PC-9 (cell line): ENCODE measurements at regions not wholly inside any gene's neighbourhood (a gene's known extent, or its start where the extent isn't known, plus 50 kb on each side); places are given as distances from the start of the nearest gene placed in this dataset.

Source experiments
- BruUV-seq: library from RNA; stranded (reverse); fragments of 400-500 nt; replicated peaks from 2 replicates; lab custom pipeline; 2021; lab: Mats Ljungman, UMichigan
- CTCF ChIA-PET: fragments of 300-600 bp; sonication (Branson Sonifier 250); formaldehyde crosslinking; loops from one replicate; lab custom pipeline; 2022; ENCODE audit warnings: antibody characterized with exemption; lab: Charles Lee
- POLR2A ChIA-PET: fragments of 300-600 bp; sonication (Branson Sonifier 250); formaldehyde crosslinking; loops from one replicate; lab custom pipeline; 2022; ENCODE audit warnings: antibody characterized with exemption; ENCODE audit not compliant: unreplicated experiment; lab: Charles Lee
- DNase-seq, 2 experiments: peaks; one replicate each; pipeline versions ENCODE4 v3.0.0 to v3.0.0-alpha.2; 2015 to 2022; ENCODE audit warnings: mixed read lengths in 1 of 2
- H2AFZ ChIP-seq: fragments of 200-600 bp; sonication (generic); 2 replicates; pipeline ENCODE4 v1.8.1; 2017; ENCODE audit warnings: antibody characterized with exemption
- H3F3A ChIP-seq: fragments of 200-600 bp; sonication (generic); 2 replicates; pipeline ENCODE4 v1.8.1; 2017; ENCODE audit warnings: antibody characterized with exemption, mild to moderate bottlenecking, low read depth; ENCODE audit not compliant: insufficient read depth
- H3K27ac ChIP-seq: fragments of 200-600 bp; sonication (generic); 2 replicates; pipeline ENCODE4 v1.6.1; 2016; ENCODE audit warnings: mixed run types
- H3K27me3 ChIP-seq: fragments of 200-600 bp; sonication (generic); 2 replicates; pipeline ENCODE4 v1.6.1; 2016; ENCODE audit warnings: low read depth, mixed run types; ENCODE audit not compliant: insufficient read depth
- H3K36me3 ChIP-seq: fragments of 200-600 bp; sonication (generic); 2 replicates; pipeline ENCODE4 v1.6.1; 2016; ENCODE audit warnings: low read depth, mixed run types
- H3K4me1 ChIP-seq: fragments of 200-600 bp; sonication (generic); replicated peaks from 2 replicates; pipeline ENCODE4 v1.6.1; 2016; ENCODE audit warnings: mixed run types; ENCODE audit not compliant: insufficient read depth
- H3K4me2 ChIP-seq: fragments of 200-600 bp; sonication (generic); 2 replicates; pipeline ENCODE4 v1.6.1; 2017; ENCODE audit warnings: mixed run types
- H3K4me3 ChIP-seq: fragments of 200-600 bp; sonication (generic); 2 replicates; pipeline ENCODE4 v1.6.1; 2016; ENCODE audit warnings: mixed run types
- H3K79me2 ChIP-seq: fragments of 200-600 bp; sonication (generic); 2 replicates; pipeline ENCODE4 v1.6.1; 2017; ENCODE audit warnings: low read depth, mixed run types
- H3K9me2 ChIP-seq: fragments of 200-600 bp; sonication (generic); 2 replicates; pipeline ENCODE4 v1.8.1; 2017; ENCODE audit warnings: mild to moderate bottlenecking; ENCODE audit not compliant: insufficient read depth
- H3K9me3 ChIP-seq: fragments of 200-600 bp; sonication (generic); 2 replicates; pipeline ENCODE4 v1.8.1; 2016; ENCODE audit warnings: low read depth; ENCODE audit not compliant: insufficient read depth
- H4K20me1 ChIP-seq: fragments of 200-600 bp; sonication (generic); 2 replicates; pipeline ENCODE4 v1.8.1; 2017; ENCODE audit not compliant: insufficient read depth
- CTCF ChIP-seq: fragments of 200-600 bp; sonication (generic); conservative IDR thresholded peaks from 2 replicates; pipeline ENCODE4 v1.6.1; 2017; ENCODE audit warnings: mixed run types, antibody characterized with exemption, mild to moderate bottlenecking, moderate library complexity
- EZH2 ChIP-seq: fragments of 200-600 bp; sonication (generic); IDR thresholded peaks from 2 replicates; pipeline ENCODE4 v1.8.0; 2017; ENCODE audit warnings: antibody characterized with exemption, low read depth
- intact Hi-C: fragments of 100-400 bp; cut with micrococcal nuclease; formaldehyde crosslinking; loops from one replicate; pipeline ENCODE4 v1.10.0; 2022; ENCODE audit not compliant: unreplicated experiment

- ChIA-PET POLR2A (no interaction called here), CTCF (interaction anchor here (2.3 kb wide), 1 partner anchor 166 kb away, joined by 7 read pairs; no protein-coding TSS in a partner anchor)
- H2AFZ ChIP-seq, result no peak overlapping the region
- H3K4me3 ChIP-seq, result no peak overlapping the region
- H3K27me3 ChIP-seq, result no peaks in the 10 kb centered on the region
- no peaks in the 10 kb centered on the region for H3K79me2 ChIP-seq
- peaks cover 54% of the 10 kb centered on the region for H3F3A ChIP-seq
- BruUV-seq, result no TSS peak
- peaks cover 76% of the 10 kb centered on the region for H3K4me1 ChIP-seq
- peak overlapping the region; percentile 88 for H3K27ac ChIP-seq
- H4K20me1 ChIP-seq, result no peaks in the 10 kb centered on the region
- TF ChIP-seq CTCF (no peak), EZH2 (no peak)
- no peaks in the 10 kb centered on the region for H3K36me3 ChIP-seq
- intact Hi-C loops, result no loop called here
- H3K4me2 ChIP-seq, result peak overlapping the region; percentile 23; the same call in 1 of the 2 replicates
- H3K9me2 ChIP-seq, result no peaks in the 10 kb centered on the region
- no peaks in the 10 kb centered on the region; the same call in 1 of the 2 replicates for H3K9me3 ChIP-seq
- peak; percentile 28 to 75 for DNase-seq
Measured at GRCh38 chr2:234256516-234256915, 206.0 kb downstream of the SPP2 start.

- Histone ChIP-seq H3K79me2 (no peaks in the 10 kb centered on the region), H2AFZ (no peak overlapping the region; the same call in 1 of the 2 replicates), H3F3A (peaks cover 63% of the 10 kb centered on the region), H3K27me3 (no peaks in the 10 kb centered on the region), H3K36me3 (no peaks in the 10 kb centered on the region), H3K4me3 (no peak overlapping the region), H3K4me1 (peaks cover 85% of the 10 kb centered on the region), H3K4me2 (peak overlapping the region; percentile 23), H4K20me1 (no peaks in the 10 kb centered on the region), H3K27ac (peak overlapping the region; percentile 88), H3K9me3 (no peaks in the 10 kb centered on the region; the same call in 1 of the 2 replicates), H3K9me2 (no peaks in the 10 kb centered on the region)
- ChIA-PET CTCF (no interaction called here), POLR2A (interaction anchor here (0.6 to 0.7 kb wide), 2 partner anchors 17 to 44 kb away, joined by 4 to 29 read pairs; no protein-coding TSS in a partner anchor)
- BruUV-seq, result no TSS peak
- TF ChIP-seq EZH2 (no peak), CTCF (no peak)
- intact Hi-C loops, result no loop called here
- DNase-seq, result peak in 1 of 2 experiments; percentile 93
Measured at GRCh38 chr2:234254783-234255521, 204.4 kb downstream of the SPP2 start.

GRCh38 chr2:234252772-234253171 lies 202.3 kb downstream of the SPP2 start:
- H3F3A ChIP-seq, result peaks cover 64% of the 10 kb centered on the region
- no TSS peak for BruUV-seq
- H3K27me3 ChIP-seq, result no peaks in the 10 kb centered on the region
- no peaks in the 10 kb centered on the region; the same call in 1 of the 2 replicates for H3K9me3 ChIP-seq
- POLR2A ChIA-PET, result interaction anchor here (0.6 kb wide), 1 partner anchor 116 kb away, joined by 4 read pairs; no protein-coding TSS in a partner anchor
- no peaks in the 10 kb centered on the region for H3K9me2 ChIP-seq
- 0 out of 2 replicates have a peak overlapping the region, but pooled peaks have one; percentile 67 for H3K4me2 ChIP-seq
- H3K4me1 ChIP-seq, result peaks cover 84% of the 10 kb centered on the region
- TF ChIP-seq CTCF, result no peak
- TF ChIP-seq EZH2, result no peak
- H3K36me3 ChIP-seq, result no peaks in the 10 kb centered on the region
- CTCF ChIA-PET, result no interaction called here
- no peak for DNase-seq
- intact Hi-C loops, result loop anchor here (1.0 kb wide), 1 partner anchor 175 kb away; no protein-coding TSS in a partner anchor
- no peak overlapping the region for H2AFZ ChIP-seq
- peak overlapping the region; percentile 91 for H3K27ac ChIP-seq
- no peaks in the 10 kb centered on the region for H3K79me2 ChIP-seq
- H3K4me3 ChIP-seq, result no peak overlapping the region
- no peaks in the 10 kb centered on the region for H4K20me1 ChIP-seq
